ENCODE measurements at regions not wholly inside any gene's neighbourhood (a gene's known extent, or its start where the extent isn't known, plus 50 kb on each side); places are given as distances from the start of the nearest gene placed in this dataset.

- Histone ChIP-seq H3K14ac (replicated peaks; ENCODE audit: low read depth, low read length) (no peak overlapping the region), H2BK120ac (ENCODE audit: low read depth, low read length) (no peak overlapping the region), H3K79me1 (ENCODE audit: low read depth in 1 of 2, low read length in 2 of 2) (no peaks in the 10 kb centered on the region), H3K27ac (ENCODE audit: insufficient read depth, low read length) (no peak overlapping the region), H3K18ac (ENCODE audit: low read depth, low read length) (no peak overlapping the region), H2BK5ac (ENCODE audit: low read depth, low read length, poor library complexity, severe bottlenecking) (no peak overlapping the region), H2AK5ac (ENCODE audit: low read depth, low read length) (no peak overlapping the region), H3K23ac (ENCODE audit: low read depth, low read length) (no peak overlapping the region), H4K20me1 (ENCODE audit: insufficient read depth, low read length) (no peaks in the 10 kb centered on the region), H3K9me3 (ENCODE audit: control insufficient read depth, insufficient read depth, low read length) (no peaks in the 10 kb centered on the region), H2AFZ (replicated peaks; ENCODE audit: low read length, poor library complexity) (no peak overlapping the region), H3K36me3 (ENCODE audit: control insufficient read depth, insufficient read depth, low read length) (no peaks in the 10 kb centered on the region), H3K56ac (ENCODE audit: extremely low read depth, insufficient read depth, low read length) (no peak overlapping the region), H3K9ac (ENCODE audit: low read depth, low read length) (no peak overlapping the region), H2BK15ac (ENCODE audit: low read depth, low read length) (no peak overlapping the region), H4K8ac (ENCODE audit: low read depth in 2 of 2, low read length in 2 of 2) (no peak overlapping the region), H3K9me1 (ENCODE audit: insufficient read depth, low read length) (no peaks in the 10 kb centered on the region), H3K27me3 (ENCODE audit: control insufficient read depth, insufficient read depth, low read length) (no peaks in the 10 kb centered on the region), H4K91ac (ENCODE audit: insufficient read depth, low read depth, low read length) (no peak overlapping the region), H3K4ac (ENCODE audit: low read depth, low read length) (no peak overlapping the region), H2AK9ac (replicated peaks; ENCODE audit: low read depth, low read length, poor library complexity) (no peak overlapping the region), H3K4me2 (ENCODE audit: low read depth, low read length) (no peak overlapping the region), H3K4me1 (ENCODE audit: control insufficient read depth, insufficient read depth, low read length) (no peaks in the 10 kb centered on the region), H2BK20ac (ENCODE audit: low read depth, low read length) (no peak overlapping the region), H3K4me3 (ENCODE audit: insufficient read depth, low read depth, low read length) (no peak overlapping the region), H4K5ac (ENCODE audit: low read depth, low read length) (no peak overlapping the region)
- BruUV-seq (replicated peaks): no TSS peak
- DNase-seq (no peak), ATAC-seq (ENCODE audit: low read depth) (no peak)
- no peak for TF ChIP-seq POLR2A (IDR thresholded peaks at IDR 0.05; ENCODE audit: low read depth, low read length)
- no peak for TF ChIP-seq RCOR1 (IDR thresholded peaks at IDR 0.05; ENCODE audit: insufficient replicate concordance, low read length)
- TF ChIP-seq NFE2L2 (IDR thresholded peaks at IDR 0.05; ENCODE audit: low read depth, low read length): no peak
- ChIA-PET POLR2A (ENCODE audit: unreplicated experiment) (no interaction called here), CTCF (no interaction called here)
- intact Hi-C loops (cut with micrococcal nuclease): no loop called here
- dilution Hi-C loops (cut with HindIII; ENCODE audit: low sequenced_read_pairs, unreplicated experiment): no loop called here
- in situ Hi-C loops (cut with MboI; ENCODE audit: low sequenced_read_pairs): no loop called here
Observed at GRCh38 chr5:121171361-121171760, 680.3 kb upstream of the FTMT start.

All from IMR-90 (cell line).